Umbilical cord (tissue), 1 donor: ENCODE measurements at regions not wholly inside any gene's neighbourhood (a gene's known extent, or its start where the extent isn't known, plus 50 kb on each side); places are given as distances from the start of the nearest gene placed in this dataset.

Source experiments
- DNase-seq: peaks from one replicate; pipeline ENCODE4 v3.0.0-alpha.2; 2015; ENCODE audit warnings: low spot score

DNA sequence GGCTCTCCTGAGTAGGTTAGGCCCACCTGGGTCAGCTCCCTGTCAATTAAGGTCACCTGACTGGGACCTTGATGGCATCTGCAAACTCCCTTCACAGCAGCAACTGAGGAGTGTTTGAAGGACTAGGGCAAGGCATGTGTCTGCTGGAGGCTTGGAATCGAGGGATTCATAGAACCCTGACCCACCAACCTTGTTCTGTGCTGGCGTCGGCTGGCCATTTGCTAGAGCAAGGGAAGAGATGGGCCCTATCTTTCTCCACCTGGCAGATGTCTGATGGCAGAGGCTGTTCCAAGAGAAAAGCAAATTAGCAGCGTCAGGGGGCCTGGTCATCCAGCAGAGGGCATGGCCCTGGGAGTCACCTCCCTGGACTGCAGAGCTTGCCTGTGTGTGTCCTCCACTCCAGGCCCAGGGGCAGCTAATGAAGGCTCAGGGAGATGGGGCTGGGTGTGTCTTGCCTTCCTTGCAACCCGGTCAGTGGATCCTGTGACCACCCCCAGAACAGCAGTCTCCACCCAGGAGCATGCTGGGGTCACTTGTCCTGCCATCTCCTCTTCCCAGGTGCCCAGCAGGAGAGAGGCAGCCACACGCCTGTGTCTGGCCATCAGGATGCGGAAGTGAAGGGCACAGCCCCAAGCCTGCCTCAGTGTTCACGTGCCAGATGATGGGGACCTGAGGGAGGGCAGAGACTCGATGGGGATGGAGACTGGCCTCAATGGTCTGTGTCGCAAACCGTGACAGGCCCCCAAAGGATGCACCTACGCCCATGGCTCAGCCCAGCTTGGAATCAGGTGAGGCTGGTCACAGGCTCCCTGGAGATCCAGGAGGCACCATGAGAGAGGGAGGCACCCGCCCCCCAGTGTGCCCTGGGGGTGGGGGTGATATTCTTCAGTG lies 53.9 kb downstream of the BARX1 start:
- no peak for DNase-seq

DNA sequence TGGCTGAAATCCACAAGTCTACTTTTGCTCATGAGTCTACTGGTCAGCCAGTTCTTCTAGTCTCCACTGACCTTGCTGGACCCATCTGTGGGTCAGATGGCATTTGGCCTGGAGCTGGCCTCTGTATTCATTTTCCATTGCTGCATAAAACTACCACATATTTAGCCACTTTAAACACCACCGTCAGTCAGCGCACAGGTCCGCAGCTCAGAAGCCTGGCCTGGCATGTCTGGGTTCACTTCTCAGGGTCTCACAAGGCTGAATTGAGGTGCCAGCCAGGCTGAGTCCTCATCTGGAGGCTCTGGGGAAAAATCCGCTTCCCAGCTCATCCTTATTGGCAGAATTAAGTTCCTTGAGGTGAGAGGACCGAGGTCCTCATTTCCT lies 54.7 kb downstream of the BARX1 start:
- DNase-seq: no peak

DNA sequence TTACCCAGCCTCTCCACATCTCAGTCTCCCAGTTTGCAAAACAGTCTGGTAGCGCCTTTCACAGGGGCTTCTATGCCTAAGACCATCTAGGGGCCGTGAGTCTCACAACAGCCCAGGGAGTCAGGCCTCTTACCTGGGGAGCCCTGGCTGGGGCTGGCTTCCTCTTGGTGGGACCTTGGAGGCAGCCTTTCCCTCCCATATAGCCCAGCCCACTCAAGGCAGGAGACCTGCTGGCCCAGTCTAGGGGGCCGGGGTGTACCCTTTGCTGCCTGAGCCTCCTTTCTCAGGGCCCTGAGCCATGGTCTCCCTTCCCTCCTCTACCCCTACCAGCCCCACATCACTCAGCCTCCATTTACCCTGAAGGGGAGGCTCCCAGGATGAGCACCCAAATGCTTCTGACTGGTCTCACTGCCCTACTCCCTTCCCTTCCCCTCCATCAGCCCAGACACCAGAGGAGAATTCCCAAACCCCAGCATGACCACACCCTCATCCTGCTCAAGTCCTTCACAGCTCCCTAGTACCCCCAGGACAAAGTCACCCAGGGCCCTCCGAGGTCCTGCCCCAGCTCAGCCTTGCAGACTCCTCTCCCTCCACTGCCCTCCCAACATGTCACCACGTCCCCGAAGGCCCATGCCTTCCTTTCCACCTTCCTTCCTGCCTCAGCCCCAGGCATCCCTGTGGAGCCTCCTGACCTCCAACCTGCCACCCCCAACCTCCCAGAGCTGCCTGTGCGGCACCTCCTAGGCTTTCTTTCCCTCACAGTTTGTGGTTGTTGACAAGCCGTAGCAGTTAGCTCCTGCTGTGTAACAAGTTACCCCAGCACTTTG lies 55.3 kb downstream of the BARX1 start:
- DNase-seq: no peak

DNA sequence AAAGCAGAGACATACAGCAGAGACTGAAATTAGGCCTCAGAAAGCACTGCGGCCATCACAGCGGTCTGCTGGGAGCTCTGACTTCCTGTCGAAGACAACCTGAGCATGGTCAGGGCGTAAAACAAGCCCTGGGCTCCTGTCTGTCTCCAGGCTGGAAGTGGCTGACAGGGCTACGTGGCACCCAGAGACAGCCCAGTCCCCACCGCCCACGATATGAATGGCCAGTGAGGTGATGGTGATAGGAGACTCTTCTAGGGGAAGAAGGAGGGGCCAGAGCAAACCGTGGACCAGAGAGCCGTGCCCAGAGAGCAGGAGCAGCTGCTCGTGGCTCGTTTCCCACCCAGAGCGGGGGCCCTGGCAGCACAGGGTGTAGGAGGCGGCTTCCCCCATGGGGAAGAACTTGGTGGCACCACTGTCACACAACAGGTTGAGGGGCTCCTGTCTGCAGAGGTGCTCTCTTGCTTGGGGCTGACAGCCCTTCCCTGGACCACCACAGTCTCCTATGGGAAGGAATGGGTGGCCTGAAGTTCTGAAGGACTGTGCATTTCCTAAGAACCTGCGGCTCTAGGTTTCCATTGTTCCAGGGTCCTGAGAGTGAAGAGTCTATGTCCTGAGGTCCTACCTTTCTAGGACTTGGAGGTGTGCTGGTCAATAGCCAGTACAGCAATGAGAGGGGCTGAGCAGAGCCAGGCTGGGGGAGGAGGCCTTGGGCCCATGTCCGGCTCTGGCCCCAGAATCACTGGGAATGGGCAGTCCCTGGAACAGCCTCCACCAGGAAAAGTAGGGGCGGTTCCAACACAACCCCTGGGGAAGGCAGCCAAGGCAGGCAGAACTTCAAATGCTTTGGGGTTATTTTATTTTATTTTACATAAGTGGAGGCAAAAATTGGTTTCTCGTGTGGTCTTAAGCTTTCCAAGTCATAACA lies 56.4 kb downstream of the BARX1 start:
- DNase-seq: no peak

DNA sequence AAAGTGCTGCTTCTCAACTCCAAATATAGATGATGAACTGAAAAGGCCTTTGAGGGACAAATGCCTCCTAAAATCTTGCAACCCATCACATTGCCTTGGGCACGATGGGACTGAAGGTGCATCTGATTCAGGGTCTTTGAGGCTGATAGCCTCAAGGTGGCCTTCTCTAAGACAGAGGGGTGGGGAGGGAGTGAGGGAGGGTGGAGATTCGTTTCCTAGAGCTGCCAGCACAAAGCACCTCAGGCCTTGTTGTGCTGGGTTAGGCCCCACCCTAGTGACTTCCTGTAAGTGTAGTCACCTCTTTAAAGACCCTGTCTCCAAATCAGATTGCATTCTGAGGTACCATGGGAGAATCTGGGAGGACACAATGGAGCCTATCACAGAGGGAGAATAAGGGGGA lies 57.1 kb downstream of the BARX1 start:
- no peak for DNase-seq

DNA sequence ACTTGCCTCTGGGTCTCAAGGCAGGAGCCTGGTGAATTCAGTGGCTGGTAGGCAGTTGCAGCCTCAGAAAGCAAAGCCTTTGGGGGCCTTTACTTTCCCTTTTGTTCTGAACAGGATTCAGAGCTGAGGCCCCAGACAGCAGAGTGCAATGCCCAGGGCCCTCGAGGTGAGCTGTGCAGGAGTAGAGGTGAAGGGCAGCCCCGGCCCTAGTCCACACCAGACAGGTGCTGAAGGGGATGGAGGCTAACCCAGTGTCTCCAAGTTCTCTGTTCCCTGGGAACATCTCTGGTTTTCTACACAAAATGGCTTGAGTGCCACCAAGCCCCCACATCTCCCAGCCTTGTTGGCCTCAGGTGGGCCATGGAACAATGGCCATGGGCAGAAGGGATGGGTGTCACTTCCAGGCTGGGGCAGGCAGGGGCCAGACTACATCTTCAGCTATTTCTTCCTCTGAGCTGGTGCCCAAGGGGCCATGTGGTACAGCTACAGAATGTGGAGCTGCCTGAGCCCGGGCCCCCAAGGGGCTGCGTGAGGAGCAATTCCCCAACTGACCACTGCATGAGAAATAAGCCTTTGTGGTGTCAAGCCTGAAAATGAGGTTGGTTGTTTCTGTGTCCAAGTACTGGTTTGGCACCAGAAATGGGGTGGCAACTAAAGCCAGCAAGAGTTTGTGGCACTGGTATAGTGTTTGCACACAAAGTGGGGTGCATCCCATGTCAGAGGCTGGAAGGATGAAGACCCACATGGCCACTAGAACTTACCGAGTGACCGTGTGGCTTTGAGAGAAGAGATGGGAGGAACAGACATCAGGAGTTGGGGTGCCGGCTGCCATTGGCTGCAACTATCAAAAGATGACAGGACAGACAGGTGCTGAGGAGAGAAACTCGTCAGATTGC lies 57.8 kb downstream of the BARX1 start:
- no peak for DNase-seq

DNA sequence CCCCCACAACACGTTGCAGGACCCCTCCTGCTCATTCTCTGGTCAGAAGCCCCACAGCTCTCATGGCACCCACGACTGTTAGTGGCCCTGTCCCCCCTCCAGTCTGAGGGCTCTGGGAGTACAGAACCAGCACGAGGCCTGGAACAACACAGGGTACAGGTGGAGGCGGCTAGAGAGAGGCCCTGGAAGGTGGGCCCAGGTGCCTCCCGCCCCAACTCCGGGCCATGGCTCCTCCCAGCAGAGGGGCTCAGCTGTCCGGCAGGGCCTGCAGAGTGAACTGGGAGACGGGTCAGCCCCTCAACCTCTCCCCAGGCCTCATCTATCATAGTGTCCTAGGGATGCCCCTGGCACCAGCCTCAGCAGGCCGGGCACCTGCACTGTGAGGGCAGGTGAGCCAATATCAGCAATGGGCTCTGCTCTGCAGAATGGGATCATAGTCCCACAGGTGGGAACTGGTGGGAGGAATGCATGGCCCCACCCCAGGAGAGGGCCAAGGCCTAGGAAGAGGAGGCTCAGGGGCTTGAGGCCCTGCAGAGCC lies 58.6 kb downstream of the BARX1 start:
- DNase-seq: no peak

DNA sequence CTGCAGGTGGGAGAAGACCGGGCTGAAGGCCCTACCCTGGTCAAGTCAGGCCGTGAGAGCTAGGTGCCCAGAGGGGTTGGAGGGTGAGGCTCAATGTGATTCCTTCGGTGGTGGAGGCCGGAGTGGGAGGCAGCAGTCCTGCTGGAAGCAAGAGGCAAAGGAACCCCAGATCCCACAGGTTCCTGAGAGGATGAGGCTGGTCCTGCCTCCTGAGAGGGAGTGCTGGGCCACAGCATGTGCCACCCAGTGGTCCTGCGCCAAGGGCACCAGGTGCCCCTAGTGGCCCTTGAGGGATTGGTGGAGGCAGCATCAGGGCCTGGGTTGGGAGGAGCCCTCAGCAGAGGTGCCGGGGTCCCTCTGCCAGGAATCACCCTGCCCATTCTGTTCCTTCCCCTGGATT lies 59.1 kb downstream of the BARX1 start:
- no peak for DNase-seq

DNA sequence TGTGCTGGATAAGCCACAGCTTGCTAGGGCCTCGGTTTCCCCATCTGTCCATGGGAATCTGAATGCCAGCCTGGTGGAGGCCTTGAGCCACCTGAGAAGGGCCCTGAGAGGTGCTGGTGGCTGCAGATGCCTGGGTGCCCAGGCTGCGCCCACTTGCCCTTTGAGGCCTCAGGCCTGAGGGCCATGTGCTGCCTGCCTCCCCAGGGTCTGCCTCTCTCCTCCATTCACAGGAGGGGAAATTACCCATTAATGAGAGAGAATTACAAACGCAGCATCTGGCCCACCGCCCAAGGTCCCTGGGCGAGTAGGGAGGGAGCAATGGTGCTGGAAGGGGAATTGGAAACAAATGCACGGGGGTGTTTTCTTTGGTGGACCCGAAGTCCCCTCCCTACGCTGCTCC lies 59.6 kb downstream of the BARX1 start:
- no peak for DNase-seq

DNA sequence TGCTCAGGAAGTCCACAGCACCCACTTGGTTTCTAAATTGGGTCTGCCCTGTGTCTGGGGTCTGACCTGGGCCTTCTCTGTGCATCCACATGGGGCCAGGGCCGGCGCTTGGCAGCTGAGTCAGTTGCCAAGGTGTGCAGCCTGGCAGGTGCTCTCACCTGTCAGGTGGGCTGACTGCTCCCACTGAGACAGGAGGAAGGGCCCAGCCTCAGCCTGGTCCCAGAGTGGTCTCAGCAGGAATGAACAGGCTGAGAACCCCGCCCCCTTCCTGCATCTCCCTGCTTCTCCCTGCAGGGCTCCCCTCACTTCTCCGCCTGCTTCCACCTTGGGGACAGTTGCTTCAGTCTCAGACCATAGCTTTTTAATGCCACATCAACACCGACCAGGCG lies 60.5 kb downstream of the BARX1 start:
- no peak for DNase-seq

DNA sequence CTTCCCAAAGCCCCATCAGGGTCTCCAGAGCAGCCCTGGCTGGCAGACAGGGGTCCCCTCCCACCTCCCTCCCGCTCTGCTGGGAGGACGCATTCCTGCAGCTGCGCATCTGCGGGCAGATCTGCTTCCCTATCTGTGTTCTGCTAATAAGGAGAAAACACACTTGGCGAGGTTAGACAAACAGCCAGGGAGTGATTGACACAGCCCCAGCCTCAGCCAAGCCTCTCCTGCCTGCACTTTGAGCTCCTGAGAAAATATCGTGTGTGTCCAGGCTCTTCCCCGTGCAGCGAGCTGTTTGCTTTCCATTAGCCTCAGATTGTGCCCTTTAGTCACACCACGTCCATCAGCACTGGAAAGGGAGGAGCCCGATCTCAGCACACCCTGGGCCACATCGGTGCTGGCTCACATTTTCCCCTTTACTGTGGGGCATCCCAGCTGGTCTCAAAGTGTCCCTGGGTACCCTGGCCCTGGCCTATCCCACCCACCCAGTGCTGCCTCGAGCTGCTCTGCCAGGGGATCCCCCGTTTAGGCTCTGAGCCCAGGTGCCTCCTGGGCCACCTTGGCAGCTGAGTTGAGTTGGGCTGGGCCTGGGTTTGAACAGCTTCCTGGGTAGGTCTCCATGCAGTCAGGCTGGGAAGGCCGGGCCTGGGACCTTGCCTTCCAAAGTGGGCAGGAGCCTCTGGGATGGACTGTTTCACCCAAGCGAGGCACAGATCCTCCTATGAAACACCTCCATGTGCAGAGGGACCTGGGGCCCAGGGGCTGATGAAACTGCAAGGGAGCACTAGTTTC lies 61.1 kb downstream of the BARX1 start:
- no peak for DNase-seq

DNA sequence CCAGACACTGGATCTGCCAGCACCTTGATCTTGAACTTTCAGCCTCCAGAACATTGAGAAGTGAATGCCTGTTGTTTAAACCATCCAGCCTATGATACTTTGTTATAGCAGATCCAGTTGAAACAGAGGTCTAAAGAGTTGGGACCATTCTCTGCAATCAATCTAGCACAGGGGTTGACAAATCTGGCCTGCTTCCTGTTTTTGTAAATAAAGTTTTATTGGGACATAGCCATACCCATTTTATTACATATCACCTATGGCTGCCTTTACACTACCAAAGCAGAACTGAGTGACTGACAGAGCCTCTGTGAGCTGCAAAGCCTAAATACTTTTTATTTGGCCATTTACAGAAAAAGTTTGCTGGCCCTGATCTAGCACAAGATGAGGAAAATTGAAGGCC lies 62.0 kb downstream of the BARX1 start:
- no peak for DNase-seq

DNA sequence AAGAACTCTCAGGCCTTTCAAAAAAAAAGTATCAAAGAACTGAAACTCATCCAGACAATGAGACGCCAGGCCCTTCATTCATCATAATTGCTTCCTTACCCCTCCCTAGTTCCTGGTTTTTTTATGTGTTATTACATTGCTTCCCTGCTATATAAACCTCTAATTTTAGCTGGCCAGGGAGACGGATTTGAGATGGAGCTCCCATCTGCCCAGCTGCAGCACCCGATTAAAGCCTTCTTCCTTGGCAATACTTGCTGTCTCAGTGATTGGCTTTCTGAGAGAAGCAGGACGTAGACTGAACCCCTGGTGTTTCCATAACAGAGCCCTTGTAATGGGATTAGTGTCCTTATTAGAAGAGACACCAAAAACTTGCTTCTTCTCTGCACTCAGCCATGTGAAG lies 62.4 kb downstream of the BARX1 start:
- no peak for DNase-seq

DNA sequence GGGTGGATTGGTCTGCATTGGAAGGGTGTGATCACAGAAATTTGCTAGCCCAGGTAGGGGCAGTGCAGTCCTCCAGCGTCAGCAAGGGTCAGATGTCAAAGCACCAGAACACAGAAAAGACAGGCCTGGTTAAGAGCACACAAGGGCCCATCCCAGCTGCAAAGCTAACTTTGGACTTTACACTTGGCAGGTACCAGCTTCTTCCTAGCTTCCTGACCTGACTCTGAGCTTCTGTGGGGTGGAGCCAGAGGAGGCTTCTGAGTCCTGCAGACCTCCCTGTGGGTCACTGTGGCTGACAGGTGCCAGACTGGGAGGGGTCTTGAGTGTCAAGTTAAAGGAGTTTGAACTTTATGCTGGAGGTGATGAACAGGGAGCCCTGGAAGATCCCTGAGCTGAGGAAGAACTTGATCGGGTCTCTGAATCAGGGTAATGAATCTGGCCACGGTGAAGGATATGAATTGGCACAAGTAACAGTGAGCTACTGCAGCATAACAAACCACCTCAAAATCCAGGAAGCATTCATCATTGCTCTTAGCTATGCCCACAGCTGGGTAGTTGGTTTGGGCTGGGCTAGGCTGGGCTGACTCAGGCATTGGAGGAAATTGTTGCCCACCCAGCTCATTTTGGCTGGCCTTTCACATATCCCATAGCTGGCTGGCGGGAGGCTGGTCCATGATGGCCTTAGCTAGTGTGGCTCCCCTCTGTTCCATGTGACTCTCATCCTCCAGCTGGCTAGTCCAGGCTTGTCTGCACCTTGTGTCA lies 63.4 kb downstream of the BARX1 start:
- no peak for DNase-seq

DNA sequence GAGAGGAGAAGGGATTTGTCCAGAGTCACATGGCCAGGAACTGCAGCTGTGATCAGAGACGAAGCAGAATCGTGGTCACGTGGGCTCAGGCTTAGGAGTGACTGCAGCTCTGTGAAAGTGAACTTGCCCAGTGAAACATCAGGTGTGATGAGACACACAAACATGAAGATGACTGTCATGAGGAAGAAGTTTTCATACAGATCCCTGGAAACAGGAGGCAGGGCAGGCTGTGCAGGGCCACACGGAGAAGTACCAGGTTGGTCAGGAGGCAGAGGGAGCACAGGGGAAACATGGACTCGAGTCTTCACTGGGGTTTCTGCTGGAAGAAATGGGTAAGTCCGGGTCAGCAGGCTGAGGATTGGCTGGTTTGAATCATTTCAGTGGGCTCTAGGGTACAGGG lies 64.1 kb downstream of the BARX1 start:
- no peak for DNase-seq

DNA sequence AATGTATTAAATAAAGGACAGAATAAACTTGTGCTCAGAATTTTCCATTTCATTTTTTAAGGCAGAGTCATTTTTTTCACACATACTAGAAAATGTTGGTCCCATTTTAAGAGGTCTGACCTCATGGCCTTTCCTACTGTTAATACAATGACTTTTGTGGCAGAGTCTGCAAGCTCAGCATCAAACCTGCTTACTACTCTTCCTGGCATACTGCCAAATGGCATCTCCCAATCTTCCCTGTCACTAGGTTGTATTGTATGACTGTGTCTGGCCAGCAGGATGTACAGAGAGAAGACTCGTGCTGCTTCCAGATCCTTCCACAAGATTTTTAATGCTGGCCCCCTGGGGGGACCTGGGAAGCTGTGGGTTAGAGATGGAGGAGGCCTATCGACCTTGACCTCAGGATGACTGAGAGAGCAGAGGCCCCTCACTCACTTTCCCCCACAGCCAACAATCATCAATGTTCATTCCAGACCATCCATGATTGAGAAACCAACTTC lies 64.7 kb downstream of the BARX1 start:
- no peak for DNase-seq

DNA sequence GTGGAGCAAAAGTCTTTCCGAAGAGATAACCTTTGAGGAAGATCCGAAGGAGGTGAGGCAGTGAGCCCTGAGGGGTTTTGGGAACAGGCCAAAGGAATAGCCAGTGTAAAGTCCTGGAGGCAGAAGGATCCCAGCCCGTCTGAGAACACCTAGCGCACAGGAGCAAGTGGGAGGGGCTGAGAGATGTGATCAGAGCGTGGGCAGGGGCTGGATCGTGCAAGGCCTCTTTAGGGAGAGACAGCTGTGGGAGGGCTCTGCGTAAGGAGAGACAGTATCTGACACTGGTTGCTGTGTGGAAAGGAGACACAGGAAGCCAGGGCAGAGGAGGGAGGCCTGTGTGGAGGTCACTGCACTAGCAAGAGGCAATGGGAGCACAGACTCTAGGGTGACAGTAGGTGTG lies 68.2 kb downstream of the BARX1 start:
- no peak for DNase-seq

DNA sequence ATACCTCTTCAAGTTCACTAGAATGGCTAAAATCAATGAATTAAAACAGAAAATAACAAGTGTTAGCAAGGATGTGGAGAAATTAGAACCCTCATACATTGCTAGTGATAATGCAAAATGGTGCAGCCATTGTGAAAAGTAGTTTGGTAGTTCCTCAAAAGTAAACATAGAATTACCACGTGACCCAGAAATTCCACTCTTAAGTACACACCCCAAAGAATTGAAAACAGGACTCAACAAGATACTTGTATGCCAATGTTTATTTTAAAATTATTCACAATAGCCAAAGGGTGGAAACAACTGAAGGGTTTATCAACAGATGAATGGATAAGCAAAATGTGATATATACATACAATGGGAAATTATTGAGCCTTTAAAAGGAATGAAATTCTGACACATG lies 70.3 kb downstream of the BARX1 start:
- no peak for DNase-seq
